ENCODE measurements at regions not wholly inside any gene's neighbourhood (a gene's known extent, or its start where the extent isn't known, plus 50 kb on each side); places are given as distances from the start of the nearest gene placed in this dataset.
A peak's percentile ranks its signal among the peaks of the same experiment; 100 is the strongest.

DNA sequence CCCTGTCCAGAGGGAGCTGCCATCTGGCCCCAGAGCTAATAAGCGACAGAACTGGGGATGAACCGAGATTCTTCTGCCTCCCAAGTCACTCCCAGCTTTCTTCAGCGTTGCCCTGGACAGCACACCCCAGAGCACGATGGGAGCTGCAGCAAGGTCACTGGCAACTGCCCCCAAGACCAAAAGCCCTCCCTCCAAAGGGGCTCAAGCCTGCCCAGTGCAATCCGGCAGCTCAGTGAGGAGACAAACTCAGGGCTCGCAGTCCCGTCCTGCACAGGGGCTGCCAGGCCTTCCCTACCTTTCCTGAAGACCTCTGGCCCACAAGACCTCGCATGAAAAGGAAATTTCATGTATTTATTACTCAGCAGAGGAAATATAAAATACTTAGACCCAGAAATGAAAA, 174.8 kb downstream of the BCOR start:
- Mint-ChIP-seq H3K27me3 (no peaks in the 10 kb centered on the region), H3K4me1 (no peaks in the 10 kb centered on the region), H3K27ac (no peak overlapping the region), H3K4me3 (no peak overlapping the region), H3K36me3 (no peaks in the 10 kb centered on the region), H3K9me3 (no peaks in the 10 kb centered on the region)
- no peak for DNase-seq
- CTCF ChIA-PET, result no interaction called here

DNA sequence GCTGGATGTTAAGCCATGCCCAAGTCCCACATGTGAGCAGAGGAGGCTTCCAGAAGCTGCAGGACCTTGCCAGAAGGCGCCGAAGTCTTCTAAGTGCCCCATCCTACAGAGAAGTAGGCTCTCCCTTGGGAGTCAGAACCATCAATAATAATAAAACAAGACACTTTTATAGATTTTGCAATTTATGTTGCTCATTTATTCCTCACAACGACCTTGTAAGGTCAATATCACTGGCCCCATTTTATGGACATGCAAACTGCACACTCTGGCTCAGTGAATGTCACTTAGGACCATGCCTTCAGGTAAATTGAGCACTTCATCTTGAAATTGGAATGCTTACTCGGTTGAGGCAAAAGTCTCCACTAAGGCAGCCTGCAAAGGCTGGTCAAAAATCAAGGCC, 170.4 kb downstream of the BCOR start:
- no peak overlapping the region for H3K27ac Mint-ChIP-seq
- CTCF ChIA-PET, result no interaction called here
- H3K4me3 Mint-ChIP-seq, result no peak overlapping the region

DNA sequence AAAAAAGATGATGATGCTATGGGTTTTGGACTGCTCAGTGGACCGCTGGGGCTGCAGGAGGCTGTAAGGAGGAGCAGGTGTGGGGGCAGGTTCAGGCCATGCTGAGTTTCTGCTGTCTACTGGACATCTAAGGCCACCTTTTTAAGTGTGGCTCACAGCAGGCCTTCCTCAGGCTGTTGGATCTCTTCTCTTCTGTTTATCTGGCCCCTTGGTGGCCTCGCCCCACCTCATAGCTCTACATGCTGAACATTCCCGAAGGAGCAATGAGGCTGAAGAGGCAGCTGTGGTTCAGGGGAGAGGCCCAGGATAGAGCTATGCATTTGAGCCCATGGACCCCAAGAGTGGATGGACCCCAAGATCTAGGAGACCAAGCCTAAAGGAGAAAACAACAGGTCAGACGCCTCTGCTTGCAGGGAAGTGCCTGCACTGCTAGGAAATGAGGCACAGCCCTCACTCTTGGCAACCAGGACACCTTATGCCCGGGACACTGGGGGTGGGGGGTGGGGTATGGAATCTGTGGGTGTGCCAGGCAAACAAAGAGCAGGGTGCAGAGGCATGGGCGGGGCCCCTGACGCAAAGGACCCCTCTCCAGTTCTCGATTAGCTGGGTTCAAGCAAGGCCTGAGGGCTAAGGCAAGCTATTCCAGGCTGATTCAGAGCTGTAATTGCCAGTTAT, 168.9 kb downstream of the BCOR start:
- CTCF ChIA-PET, result no interaction called here
- no peak for DNase-seq
- H3K36me3 Mint-ChIP-seq, result no peaks in the 10 kb centered on the region
- H3K4me1 Mint-ChIP-seq, result no peaks in the 10 kb centered on the region
- H3K9me3 Mint-ChIP-seq, result no peaks in the 10 kb centered on the region
- H3K27ac Mint-ChIP-seq, result no peak overlapping the region
- H3K27me3 Mint-ChIP-seq, result peaks cover 3% of the 10 kb centered on the region
- H3K4me3 Mint-ChIP-seq, result no peak overlapping the region

More for the DNA sequence above, 170.4 kb downstream of the BCOR start:
- Mint-ChIP-seq H3K4me1 (no peaks in the 10 kb centered on the region), H3K9me3 (no peaks in the 10 kb centered on the region), H3K27me3 (peaks cover 3% of the 10 kb centered on the region), H3K36me3 (no peaks in the 10 kb centered on the region)
- no peak for DNase-seq

DNA sequence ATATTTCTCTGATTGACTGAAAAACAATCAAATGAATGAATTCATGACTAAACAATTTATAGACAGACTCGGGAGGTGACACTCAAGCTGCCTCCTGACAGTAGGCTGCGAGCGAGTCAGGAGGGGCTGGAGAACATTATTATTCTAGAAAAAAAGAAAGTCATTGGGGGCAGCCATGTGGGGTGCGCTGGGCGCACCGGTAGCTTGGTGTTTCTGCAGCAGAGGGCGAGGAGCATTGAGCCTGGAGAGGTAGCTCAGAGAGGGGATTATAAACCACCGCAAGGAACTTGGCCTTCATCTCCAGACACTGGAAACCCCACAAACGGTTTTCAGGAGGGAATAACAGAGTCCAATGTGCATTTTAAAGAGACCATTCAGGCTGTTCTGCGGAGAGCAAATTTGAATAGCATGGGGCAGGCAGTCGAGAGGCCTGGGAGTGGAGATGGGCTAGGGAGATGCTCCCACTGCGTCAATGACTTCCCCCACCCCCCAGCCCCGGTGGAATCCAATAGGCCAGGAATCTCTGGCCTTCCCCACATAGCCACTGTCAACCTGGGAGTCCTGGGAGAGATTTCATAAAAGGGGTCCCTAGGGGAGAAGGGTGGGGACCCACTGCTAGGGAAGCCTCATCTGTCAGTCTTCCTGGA, 168.3 kb downstream of the BCOR start:
- no peak overlapping the region for H3K27ac Mint-ChIP-seq
- CTCF ChIA-PET, result no interaction called here
- H3K4me1 Mint-ChIP-seq, result no peaks in the 10 kb centered on the region
- H3K36me3 Mint-ChIP-seq, result no peaks in the 10 kb centered on the region
- no peaks in the 10 kb centered on the region for H3K9me3 Mint-ChIP-seq
- peaks cover 3% of the 10 kb centered on the region for H3K27me3 Mint-ChIP-seq
- no peak overlapping the region for H3K4me3 Mint-ChIP-seq
- DNase-seq, result no peak

DNA sequence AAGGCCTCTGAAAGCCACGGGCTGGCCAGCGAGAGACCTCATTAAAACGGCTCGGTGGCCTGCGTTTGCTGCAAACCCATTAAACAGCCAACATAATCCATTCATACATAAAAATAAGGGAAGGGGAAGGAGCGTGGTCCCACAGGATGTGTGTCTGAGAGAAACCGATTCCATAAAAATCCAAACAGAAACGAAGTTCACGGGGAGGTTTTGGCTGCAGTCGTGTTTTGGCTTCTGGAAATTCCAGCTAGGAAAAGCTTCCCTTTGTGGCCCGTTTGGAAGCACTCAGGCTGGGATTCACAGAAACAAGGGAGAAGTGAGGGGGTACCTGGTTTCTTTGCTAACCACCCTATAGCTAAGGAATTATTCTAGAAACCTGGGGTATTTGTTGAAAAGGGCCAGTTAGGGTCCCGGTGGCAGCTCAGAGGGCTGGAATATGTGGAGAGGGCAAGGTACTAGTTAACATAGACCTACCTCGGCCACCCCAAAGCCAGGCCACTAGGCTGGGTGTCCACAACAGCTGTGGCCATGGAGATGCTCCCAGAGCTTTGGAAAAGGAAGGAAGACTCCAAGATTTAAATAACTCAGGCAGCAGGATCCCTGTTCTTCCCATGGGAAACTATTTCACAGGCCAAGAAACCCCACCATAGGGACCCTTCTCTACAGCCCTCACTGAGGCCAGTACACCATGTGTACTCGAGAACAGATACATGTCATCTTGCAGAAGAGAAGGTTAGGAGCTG, 166.8 kb downstream of the BCOR start:
- H3K4me3 Mint-ChIP-seq, result no peak overlapping the region
- no peaks in the 10 kb centered on the region for H3K4me1 Mint-ChIP-seq
- no peak for DNase-seq
- CTCF ChIA-PET, result interaction anchor here (1.0 kb wide), 1 partner anchor 200 kb away, joined by 3 read pairs; no protein-coding TSS in a partner anchor
- H3K9me3 Mint-ChIP-seq, result no peaks in the 10 kb centered on the region
- no peak overlapping the region for H3K27ac Mint-ChIP-seq
- no peaks in the 10 kb centered on the region for H3K36me3 Mint-ChIP-seq
- peaks cover 3% of the 10 kb centered on the region for H3K27me3 Mint-ChIP-seq

DNA sequence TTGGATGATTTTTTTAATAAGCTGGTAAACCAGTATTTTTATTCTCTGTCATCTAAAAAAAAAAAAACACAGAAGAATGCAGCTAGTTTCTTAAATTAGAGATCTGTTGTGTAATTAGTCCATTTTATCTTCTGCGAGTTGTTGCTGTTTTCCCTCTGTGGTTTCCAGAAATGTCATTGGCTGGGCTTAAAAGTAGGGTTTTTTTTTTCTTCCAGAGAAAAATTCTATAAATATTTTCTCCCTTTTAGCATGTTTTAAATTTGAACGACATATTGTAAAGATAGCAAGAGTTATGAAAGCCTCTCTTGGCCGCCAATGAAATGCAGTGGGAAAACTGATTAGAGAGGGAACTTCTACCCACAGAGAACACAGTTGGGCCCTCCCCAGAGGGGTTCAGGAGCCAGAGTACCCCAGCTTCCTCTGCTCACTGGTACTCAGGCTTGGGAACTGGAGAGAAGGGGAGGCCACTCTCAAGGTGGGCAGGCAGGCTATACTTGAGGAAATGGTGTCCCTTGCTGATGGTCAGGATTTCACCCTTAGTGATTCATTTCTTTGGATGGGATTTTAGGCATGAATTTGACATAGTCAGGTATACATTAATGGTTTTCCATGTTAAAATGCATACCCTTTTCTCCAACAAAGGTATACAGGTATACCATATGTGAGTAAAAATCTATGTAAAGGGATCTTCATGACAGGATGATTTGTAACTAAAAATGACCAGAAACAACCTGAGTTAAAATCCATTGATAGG, 166.1 kb downstream of the BCOR start:
- DNase-seq, result no peak
- Mint-ChIP-seq H3K4me3 (no peak overlapping the region), H3K4me1 (peaks cover 4% of the 10 kb centered on the region), H3K27me3 (peaks cover 3% of the 10 kb centered on the region), H3K27ac (no peak overlapping the region), H3K36me3 (no peaks in the 10 kb centered on the region), H3K9me3 (no peaks in the 10 kb centered on the region)
- CTCF ChIA-PET, result interaction anchor here (1.0 kb wide), 1 partner anchor 201 kb away, joined by 3 read pairs; no protein-coding TSS in a partner anchor

DNA sequence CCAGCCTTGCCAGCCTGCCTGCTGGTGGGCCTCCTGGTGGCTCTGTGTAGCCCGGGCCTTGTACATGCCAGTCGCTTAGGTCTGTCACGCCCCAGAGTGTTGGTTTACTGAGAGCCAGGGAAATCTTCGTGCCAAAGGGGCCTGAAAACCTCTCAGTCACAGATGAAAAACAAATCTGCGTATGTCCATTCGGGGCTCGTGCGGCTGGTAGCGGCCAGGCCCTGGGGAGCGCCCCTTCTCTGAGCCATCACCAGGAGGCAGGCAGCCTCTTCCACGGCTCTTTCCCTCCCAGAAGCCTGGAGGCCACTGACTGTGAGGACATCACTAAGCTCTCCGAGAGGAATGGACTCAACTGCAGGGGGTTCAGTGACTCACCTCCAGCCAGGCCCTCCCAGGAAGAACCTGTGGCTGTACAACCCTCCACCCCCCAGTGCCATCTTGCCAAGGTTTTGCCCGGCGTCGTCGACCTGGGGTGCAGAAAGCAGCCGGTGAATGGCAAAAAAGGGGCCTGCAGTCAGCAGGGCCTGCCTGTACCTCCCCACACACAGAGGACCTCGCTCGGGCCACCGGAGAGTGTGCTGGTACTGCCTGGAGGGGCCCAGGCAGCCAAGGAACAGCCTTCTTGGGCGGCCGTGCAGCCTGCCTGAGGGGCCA, 162.2 kb downstream of the BCOR start:
- Mint-ChIP-seq H3K4me1 (peaks cover 23% of the 10 kb centered on the region), H3K9me3 (no peaks in the 10 kb centered on the region), H3K4me3 (no peak overlapping the region), H3K27ac (peak overlapping the region; percentile 84), H3K27me3 (no peaks in the 10 kb centered on the region), H3K36me3 (no peaks in the 10 kb centered on the region)
- no peak for DNase-seq
- CTCF ChIA-PET, result interaction anchor here (0.6 kb wide), 1 partner anchor 239 kb away, joined by 3 read pairs; no protein-coding TSS in a partner anchor

DNA sequence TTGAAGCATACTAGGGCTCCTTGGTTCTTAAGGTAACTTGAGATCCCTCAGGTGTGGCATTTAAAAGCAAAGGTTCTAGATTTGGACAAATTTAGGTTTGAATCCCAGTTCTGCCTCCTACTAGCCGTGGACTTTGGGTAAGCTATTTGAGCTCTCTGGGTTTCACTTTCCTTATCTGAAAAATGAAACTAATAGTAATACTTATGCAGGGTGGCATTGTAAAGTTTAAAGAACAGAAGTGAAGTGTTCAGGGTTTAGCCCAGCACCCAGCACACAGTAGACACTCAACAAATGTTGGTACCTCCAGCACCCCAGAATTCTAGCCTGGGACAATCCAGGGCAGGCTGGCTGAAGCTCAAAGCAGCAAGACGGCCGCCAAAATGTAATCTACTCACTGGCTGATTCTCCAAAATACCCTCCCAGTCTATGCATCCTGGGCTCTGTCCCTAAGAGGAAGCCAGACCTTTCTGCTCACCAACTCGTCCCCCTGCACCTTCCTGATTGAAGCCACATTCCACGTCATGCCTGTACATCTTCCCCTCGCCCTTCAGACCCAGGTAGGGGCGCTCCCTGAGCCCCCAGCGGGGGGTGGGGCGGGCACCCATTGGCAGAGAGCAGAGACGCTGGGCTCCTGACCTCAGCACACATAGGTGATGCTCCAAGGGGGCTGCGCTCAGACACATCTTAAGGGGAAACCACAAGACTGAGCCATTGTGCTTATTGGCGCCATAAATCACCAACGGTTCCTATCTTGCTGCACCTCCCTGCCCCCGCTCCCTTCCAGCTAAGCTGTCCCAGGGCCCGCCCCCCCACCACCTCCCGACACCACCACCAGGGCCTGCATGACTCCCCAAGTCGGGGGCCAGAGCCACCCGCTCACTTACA, 160.6 kb downstream of the BCOR start:
- DNase-seq, result peak; percentile 37
- CTCF ChIA-PET, result interaction anchor here (0.9 kb wide), 1 partner anchor 12 kb away, joined by 3 read pairs; no protein-coding TSS in a partner anchor
- H3K4me1 Mint-ChIP-seq, result peaks cover 23% of the 10 kb centered on the region

DNA sequence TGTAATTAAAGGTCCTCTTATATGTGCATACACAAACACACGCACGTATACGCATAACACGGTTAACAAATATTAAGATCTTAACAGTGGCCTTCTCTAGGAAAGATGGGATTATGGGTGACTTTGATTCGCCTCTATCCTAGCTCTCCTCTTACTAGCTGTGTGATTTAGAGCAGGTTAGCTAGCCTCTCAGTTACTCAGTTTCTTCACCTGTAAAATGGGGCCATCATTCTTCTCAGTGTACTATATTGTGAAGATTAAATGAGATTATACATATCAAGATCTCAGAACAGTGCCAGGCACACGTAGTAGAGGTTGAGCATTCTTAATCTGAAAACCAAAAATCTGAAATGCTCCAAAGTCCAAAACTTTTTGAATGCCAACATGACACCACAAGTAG, 159.3 kb downstream of the BCOR start:
- CTCF ChIA-PET, result no interaction called here
- no peak for DNase-seq
- peaks cover 2% of the 10 kb centered on the region for H3K27me3 Mint-ChIP-seq
- peak overlapping the region; percentile 45 for H3K27ac Mint-ChIP-seq
- no peaks in the 10 kb centered on the region for H3K36me3 Mint-ChIP-seq
- no peaks in the 10 kb centered on the region for H3K9me3 Mint-ChIP-seq
- H3K4me3 Mint-ChIP-seq, result no peak overlapping the region
- H3K4me1 Mint-ChIP-seq, result peaks cover 23% of the 10 kb centered on the region

More for the DNA sequence above, 160.6 kb downstream of the BCOR start:
- H3K27me3 Mint-ChIP-seq, result no peaks in the 10 kb centered on the region
- no peaks in the 10 kb centered on the region for H3K36me3 Mint-ChIP-seq
- H3K4me3 Mint-ChIP-seq, result peak overlapping the region; percentile 47
- H3K9me3 Mint-ChIP-seq, result no peaks in the 10 kb centered on the region
- H3K27ac Mint-ChIP-seq, result peak overlapping the region; percentile 89

DNA sequence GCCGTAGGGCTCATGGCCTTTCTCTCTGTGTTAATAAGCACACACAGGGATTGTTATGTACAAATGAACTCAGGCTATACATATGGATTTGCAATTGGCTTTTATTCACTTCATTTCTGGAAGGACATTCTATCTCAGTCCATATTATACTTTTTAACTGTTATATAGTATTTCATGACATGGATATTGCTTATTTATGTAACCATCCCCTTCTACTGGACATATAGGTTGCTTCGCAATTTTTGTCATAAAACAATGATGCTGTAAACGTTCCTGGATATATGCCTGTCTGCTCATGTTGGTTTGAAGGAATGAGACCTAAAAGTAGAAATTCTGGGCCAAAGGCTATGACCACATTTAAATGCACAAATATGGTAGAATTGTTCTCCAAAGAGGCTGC, 158.1 kb downstream of the BCOR start:
- H3K27ac Mint-ChIP-seq, result no peak overlapping the region
- no peak for DNase-seq
- H3K9me3 Mint-ChIP-seq, result no peaks in the 10 kb centered on the region
- peaks cover 23% of the 10 kb centered on the region for H3K4me1 Mint-ChIP-seq
- H3K36me3 Mint-ChIP-seq, result no peaks in the 10 kb centered on the region
- H3K27me3 Mint-ChIP-seq, result peaks cover 7% of the 10 kb centered on the region
- CTCF ChIA-PET, result no interaction called here
- H3K4me3 Mint-ChIP-seq, result no peak overlapping the region

DNA sequence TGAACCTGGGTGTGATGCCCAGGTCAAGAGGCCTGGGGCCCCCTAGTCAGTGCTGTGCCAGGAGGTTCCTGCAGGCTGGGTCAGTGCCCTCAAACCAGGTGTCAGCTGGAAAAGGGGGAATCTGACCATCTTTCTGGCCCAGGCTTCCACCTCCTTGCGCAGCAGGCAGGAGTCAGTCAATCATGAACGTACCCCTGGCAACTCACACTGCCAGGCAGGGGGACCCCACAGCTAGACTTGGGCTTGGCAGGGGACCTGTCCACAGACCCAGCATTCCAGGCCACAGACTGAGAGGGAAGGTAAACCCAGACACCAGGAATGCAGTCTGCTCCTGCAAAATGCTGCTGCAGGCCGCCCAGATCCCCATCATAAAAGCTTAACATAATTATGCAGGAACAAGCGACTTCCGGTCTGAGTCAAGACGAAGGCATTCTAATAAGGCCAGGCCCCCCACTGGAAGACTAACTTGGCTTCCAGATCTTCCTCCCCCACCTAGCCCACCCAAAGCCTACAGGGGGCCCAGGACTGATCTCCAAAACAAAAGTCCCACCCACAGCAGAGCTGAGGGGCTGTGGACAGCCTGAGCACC, 156.3 kb downstream of the BCOR start:
- no peaks in the 10 kb centered on the region for H3K9me3 Mint-ChIP-seq
- no peaks in the 10 kb centered on the region for H3K36me3 Mint-ChIP-seq
- peaks cover 22% of the 10 kb centered on the region for H3K4me1 Mint-ChIP-seq
- CTCF ChIA-PET, result no interaction called here
- no peak overlapping the region for H3K4me3 Mint-ChIP-seq
- H3K27ac Mint-ChIP-seq, result no peak overlapping the region
- peaks cover 7% of the 10 kb centered on the region for H3K27me3 Mint-ChIP-seq
- no peak for DNase-seq

DNA sequence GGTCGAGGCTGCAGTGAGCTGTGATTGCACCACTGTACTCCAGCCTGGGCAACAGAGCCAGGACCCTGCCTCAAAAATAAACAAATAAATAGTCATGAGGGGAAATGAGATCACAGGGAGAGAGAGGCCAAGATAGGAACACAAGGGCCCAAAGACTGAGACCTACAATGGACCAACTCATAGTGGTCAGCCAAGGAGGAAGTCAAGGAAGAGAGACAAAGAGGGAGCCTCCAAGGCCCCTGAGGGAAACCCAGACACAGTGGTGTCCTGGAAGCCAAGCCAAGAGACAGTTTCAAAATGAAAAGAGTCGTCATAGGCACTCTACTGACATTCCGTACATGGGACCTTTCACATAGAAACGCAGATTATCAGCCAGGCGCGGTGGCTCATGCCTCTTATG, 153.3 kb downstream of the BCOR start:
- no peak overlapping the region for H3K27ac Mint-ChIP-seq
- H3K9me3 Mint-ChIP-seq, result no peaks in the 10 kb centered on the region
- H3K27me3 Mint-ChIP-seq, result peaks cover 7% of the 10 kb centered on the region
- H3K4me1 Mint-ChIP-seq, result peaks cover 18% of the 10 kb centered on the region
- H3K4me3 Mint-ChIP-seq, result no peak overlapping the region
- no peak for DNase-seq
- H3K36me3 Mint-ChIP-seq, result no peaks in the 10 kb centered on the region
- CTCF ChIA-PET, result no interaction called here

DNA sequence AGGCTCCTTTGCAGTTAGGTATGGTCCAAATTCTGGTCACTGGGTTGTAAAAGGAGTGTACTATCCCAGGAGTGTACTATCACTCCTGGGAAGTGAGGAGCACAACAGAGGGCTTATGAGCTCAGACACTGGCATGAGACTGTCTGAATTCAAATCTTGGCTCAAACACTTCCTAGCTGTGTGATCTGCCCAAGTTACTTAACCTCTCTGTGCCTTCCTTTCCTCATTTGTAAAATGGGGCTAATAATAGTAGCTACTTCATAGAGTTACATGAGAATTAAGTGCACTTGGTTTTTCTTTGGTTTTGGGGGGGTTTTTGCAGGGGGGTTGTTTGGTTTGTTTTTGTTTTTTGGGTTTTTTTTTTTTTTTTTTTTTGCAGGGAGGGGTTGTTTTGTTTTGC, 152.0 kb downstream of the BCOR start:
- CTCF ChIA-PET, result no interaction called here
- H3K27me3 Mint-ChIP-seq, result peaks cover 7% of the 10 kb centered on the region
- DNase-seq, result no peak
- no peak overlapping the region for H3K4me3 Mint-ChIP-seq
- H3K27ac Mint-ChIP-seq, result no peak overlapping the region
- no peaks in the 10 kb centered on the region for H3K9me3 Mint-ChIP-seq
- H3K4me1 Mint-ChIP-seq, result peaks cover 18% of the 10 kb centered on the region
- H3K36me3 Mint-ChIP-seq, result no peaks in the 10 kb centered on the region
